ENCODE measurements at regions not wholly inside any gene's neighbourhood (a gene's known extent, or its start where the extent isn't known, plus 50 kb on each side); places are given as distances from the start of the nearest gene placed in this dataset.

DNA sequence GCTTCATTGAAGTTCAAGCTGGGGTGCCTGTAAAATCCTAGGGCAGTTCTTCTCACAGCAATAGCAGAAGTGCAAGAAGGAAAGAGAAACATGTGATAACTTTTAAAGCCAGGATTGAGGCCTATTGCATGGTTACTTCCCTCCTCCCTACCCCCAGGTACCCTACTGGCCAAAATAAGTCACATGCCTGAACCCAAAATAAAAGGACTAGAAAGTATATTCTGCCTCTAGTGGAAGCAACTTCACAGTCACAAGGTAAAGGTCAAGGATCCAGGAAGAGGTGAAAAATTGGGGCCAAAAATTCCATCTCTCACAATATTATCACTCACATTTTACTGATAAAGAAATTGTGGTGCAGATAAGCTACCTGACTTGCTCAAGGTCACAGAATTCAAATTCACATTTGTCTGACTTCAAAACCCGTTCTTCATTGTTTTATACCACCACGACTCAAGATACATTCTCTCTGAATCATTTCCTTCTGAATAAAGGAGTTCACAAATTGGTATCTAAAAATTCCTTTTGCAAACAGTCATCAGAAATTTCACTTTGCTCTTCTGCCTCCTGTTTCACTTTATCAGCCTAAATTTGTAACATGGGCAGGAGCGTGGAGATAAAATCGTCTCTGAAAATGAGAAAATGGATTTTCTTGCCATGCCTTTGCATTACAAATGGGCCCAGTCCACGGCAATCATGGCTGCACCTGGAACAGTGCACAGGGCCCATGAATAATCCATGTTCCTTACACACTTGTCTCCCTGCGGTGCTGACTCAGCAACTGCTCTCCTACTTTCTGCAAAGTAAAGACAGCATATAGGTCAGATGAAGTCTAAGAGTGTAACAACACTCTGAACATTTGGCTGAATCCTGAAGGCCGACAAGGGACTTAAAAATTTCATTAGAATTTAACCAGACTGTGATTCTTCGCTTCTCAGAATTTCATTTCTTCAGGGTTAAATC is 485.3 kb upstream of the NFIA start:
- intact Hi-C loops (cut with DNase I) = no loop called here
- DNase-seq (ENCODE audit: low spot score) = no peak

DNA sequence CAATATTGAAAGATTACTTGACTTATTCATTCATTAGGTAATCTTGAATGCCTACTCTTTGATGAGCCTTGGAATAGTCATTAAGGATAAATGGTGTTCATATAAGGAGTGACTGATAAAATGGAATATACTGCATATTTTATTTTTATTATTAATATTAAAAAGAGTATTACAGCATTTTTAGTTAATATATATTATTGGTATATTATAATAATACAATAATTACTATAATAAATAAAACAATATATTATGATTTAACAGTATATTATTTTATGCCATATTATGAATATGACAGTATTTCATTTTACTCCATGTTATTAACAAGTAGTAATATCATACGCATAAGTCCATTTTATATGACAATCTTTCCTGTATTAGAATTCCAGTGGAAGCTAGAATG is 490.8 kb upstream of the NFIA start:
- intact Hi-C loops (cut with DNase I) = no loop called here
- no peak for DNase-seq (ENCODE audit: low spot score)

DNA sequence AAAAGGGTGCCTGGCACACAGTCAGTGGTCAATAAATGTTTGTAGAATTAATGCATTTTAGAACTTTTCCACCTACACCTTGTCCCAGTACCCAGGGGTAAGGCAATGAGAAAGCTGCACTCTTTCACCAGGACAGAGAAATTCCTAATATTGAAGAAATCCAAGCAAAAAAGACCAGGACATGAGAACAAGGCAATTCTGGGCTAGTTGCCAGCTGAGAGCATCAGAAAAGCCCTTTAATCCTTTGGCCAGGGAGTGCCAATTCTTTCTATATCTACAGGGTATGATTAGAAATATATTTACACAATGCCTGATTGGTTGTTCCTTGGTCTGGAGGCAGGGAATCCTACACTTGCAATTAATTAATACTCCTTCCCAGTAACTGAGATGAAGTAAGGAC is 492.4 kb upstream of the NFIA start:
- intact Hi-C loops (cut with DNase I) = no loop called here
- DNase-seq (ENCODE audit: low spot score) = no peak

DNA sequence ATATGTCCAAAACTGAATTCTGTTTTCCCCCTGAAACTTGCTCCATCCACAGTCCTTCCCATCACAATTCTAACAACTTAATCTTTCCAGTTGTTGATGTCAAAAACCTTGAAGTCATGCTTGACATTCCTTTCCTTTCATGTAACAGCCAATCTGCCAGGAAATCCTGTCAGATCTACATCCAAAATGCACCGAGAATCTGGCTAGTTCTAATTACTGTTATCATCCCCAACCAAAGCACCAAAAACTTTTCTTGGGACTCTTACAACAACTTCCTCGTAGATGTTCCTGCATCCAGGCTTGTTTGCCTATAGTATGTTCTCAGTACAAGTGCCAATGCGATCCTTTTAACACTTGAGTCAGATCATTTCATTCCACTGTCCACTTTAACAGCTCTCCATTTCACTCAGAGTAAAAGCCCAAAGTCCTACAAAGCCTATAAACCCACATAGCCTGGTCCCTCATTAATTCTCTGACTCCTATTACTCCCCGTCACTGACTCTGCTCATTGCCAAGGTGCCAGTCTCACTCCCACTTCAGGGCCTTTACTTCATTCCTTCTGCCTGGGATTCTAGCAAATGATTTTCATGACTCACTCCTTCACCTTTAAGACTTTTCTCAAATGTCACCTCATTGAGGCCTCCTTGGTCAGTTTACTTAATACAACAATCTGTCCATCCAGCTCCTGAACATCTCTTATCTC is 493.2 kb upstream of the NFIA start:
- DNase-seq (ENCODE audit: low spot score) = no peak
- intact Hi-C loops (cut with DNase I) = no loop called here

DNA sequence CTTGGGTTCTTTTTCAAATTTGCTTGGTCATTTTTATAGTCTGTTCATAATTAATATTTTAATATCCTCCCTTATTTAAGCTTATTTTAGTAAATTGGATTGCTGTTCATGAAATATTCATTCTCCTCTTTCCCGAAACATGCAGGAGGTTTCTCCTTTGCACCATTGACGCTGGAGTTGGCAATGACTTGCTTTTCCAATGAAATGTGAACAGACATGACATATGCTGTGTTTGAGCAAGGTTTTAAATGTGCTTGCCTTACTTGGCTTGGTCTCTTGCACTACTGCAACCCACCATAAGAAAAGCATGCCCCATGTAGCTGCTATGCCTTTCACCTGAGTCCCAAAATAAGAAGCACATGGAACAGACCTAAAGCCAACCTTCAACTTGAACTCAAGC is 498.0 kb upstream of the NFIA start:
- DNase-seq (ENCODE audit: low spot score) = no peak
- intact Hi-C loops (cut with DNase I) = no loop called here

DNA sequence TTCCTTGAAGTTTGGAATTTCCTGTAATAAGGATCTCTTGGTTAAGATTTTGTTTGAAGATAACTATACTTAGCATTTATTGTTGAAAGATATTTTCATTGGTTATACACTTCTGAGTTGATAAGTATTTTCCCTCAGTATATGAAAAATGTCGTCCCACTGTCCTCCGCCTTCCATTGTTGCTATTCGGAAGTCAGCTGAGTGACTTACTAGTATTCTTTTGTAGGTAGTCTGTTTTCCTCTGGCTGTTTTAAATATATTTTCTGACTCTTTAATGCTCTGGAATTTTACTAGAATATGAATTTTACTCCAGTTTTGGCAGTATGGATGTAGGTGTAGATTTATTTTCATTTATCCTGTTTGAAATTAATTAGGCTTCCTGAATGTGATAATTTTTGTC is 498.7 kb upstream of the NFIA start:
- no peak for DNase-seq (ENCODE audit: low spot score)
- intact Hi-C loops (cut with DNase I) = no loop called here

DNA sequence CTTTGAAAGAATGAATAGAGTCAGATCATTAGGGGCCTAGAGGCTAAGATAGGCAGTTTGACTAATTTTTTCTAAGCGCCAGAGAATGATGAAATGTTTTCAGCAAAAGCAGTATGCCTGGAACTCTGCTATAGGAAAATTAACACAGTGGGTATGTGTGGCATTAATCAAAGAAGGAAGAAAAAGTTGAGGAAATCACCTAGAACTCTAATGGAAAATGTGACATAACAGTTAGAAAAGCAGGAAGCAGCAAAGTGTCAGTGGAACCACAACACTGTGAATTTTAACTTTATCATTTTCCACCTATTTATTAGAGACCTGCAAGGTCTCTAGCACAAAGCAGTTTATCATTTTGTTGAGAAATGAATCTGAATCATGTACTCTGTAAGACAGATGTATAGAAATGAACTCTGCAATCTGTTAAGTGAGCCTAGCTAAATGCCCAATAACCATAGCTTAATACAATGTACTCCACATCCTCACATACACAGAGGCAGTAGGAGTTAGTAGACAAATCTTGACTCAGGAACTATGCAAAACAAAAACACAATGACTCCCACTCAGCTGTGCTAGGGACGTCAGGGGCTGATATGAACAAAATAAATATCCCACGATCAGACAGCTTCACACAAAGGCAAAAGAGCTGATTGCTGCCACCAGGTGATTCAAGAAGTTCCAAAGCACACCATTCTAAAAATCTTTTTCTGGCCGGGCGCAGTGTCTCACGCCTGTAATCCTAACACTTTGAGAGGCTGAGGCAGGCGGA is 500.7 kb upstream of the NFIA start:
- no peak for DNase-seq (ENCODE audit: low spot score)
- intact Hi-C loops (cut with DNase I) = no loop called here

DNA sequence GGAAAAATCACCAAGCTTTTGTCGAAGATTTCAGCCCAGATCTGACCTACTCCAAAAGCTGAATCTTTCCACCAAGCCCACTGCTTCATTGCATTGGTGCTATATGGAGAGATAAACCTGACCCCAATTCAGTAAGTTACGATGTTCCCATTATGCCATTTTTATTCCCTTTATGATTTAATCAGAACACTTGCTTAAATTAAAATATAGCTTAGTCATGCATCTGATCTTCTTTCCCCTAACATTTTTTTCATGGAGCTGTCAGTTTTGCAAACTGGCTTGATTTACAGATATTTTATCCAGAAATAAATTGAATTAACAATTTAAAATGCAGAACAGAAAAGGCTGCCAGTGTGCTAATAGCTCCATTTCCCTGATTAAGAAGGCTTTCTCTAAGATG is 503.5 kb upstream of the C1orf87 start:
- no peak for DNase-seq (ENCODE audit: low spot score)
- intact Hi-C loops (cut with DNase I) = no loop called here

DNA sequence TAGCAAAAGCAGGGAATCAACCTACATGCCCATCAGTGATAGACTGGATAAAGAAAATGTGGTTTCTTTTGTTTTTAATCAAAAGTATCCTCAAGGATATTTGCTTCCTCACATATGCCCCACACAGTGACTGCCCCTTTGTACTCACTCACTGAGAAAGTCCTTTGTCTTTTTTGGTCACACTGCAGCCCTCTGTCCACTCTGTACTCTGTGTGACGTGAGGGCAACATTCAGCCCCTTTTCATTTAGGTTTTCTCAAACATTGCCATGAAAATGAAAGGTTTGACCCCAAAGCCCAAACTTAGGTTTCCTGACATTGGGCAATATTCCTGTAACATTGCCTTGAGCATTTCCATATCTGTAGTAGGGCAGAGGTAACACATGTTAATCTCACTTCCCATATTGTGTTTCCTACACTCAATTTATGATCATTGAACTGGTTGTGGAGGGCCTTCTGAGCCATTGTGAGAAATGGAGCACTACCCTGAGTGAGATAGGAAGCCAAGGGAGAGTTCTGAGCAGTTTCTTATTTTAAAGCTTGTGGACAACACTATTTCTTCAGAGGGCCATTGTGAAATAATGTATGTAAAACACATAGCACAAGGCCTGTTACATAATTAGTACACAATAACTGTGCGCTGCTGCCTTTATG is 501.9 kb upstream of the C1orf87 start:
- DNase-seq (ENCODE audit: low spot score) = no peak
- intact Hi-C loops (cut with DNase I) = no loop called here

DNA sequence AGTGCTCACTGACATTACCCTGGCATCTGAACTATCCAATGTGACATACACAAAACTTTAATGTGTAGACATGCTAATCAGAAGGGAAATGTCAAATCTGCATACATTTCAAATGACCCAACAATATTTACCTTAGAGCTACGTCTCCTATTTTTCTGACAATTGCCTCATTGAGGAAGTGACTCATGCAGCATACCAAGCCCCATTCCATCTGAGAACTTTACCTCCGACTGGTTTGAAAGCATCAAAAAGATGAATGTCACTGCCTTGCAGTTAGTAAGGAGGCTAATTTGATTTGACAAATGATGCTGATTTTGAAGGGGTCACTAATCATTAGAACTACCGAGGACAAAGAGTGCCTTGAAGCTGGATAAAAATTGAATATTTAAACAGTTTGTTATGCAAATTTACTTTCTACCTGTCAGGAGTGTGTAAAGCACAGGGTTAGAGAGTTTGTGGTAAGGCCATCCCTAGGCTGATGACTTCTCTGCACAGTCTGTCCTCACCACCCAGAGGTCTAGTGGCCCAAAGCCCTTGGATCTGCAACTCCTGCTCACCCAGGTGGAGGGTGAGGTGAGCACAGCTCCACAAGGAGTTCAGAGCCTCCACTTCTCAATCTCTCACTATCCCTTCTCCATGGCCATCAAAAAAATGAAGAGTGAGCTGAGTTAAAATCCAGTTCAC is 500.3 kb upstream of the C1orf87 start:
- intact Hi-C loops (cut with DNase I) = no loop called here
- DNase-seq (ENCODE audit: low spot score) = no peak

DNA sequence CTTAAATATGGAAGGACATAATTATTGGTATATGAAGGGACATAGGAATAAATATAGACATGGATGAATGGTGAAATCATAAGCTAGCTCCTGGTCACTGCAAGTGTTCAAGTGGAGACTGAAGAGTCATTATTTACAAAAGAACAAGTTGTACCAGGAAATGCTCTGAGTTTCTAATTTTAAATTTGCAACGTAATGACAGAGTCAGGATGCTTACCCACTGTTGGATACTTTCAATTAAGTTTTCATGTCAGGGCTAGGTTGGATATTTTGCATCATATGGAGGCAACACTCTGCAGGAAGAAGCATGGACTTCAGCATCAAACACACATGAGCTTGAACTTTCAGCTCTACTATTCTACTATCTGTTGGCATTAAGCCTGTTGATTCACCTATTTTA is 499.6 kb upstream of the C1orf87 start:
- intact Hi-C loops (cut with DNase I) = no loop called here
- DNase-seq (ENCODE audit: low spot score) = no peak

DNA sequence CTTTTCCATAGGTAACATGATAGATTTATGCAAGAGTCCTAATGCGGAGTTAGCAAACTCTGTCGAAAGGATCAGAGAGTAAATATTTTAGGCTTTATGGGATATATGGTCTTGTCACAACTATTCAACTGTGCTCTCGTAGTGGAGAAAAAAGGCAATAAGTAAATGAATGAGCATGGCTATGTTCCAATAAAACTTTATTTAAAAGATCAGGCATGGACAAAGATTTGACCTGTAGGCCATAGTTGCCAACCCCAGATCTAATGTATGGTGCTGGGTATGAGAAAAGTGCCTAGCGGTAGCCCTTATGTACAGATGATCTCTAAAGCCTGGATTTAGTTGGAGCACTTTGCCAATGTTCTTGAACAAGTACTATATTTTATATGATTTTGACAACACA is 498.8 kb upstream of the C1orf87 start:
- intact Hi-C loops (cut with DNase I) = no loop called here

DNA sequence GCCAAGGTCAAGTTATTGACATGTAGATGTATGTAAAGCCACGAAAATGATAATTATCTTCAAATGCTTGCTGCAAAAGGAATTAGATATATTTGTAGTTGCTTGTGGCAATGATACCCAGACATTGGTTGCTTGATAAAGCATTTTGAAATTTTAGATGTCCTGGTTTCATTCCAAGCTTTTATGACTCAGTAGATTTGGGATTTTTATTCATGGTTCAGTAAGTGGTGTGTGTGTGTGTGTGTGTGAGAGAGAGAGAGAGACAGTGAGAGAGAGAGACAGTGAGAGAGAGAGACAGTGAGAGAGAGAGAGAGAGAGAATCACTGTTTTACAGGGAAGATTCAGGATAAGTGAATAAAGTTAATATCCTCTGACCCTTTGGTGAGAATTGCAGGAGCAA is 498.2 kb upstream of the C1orf87 start:
- intact Hi-C loops (cut with DNase I) = no loop called here

More for the DNA sequence above, 498.8 kb upstream of the C1orf87 start:
- no peak for DNase-seq (ENCODE audit: low spot score)

DNA sequence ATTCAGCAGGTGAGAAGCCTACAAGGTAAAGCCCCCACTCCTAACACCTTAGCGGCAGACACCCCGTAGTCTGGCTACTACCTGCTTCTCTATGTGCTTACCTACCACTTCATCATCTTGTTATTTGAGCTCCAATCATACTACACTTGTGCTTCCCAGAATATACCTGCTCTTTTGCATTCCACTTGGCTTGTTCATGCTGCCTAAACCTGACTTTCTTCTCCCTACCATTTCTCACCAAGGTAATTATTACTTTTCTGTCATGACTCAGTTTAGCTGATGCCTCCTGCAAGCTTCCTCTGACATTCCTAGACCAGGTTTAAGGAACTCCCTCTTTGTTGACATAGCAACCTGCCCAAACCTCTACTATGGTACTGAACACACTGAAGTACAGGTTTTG is 495.6 kb upstream of the C1orf87 start:
- intact Hi-C loops (cut with DNase I) = no loop called here
- no peak for DNase-seq (ENCODE audit: low spot score)

More for the DNA sequence above, 498.2 kb upstream of the C1orf87 start:
- DNase-seq (ENCODE audit: low spot score) = no peak

DNA sequence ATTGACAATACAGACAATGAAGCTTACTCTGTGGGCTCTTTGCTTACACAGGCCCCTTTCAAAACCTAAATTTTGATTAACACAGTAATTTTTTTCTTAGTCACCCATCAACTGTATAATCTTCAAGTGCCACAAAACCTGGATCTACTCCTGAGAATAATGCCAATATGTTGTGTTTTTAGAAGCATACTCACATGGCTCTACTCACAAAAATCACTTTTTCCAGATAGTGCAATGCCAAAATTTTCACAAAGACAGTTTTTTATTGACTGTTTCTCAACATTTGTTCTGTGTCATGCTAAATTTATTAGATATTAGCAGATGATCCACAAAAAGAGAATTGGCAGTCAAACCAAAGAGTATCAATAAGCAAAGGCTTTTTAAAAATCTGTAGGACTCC is 493.7 kb upstream of the C1orf87 start:
- intact Hi-C loops (cut with DNase I) = no loop called here
- no peak for DNase-seq (ENCODE audit: low spot score)

DNA sequence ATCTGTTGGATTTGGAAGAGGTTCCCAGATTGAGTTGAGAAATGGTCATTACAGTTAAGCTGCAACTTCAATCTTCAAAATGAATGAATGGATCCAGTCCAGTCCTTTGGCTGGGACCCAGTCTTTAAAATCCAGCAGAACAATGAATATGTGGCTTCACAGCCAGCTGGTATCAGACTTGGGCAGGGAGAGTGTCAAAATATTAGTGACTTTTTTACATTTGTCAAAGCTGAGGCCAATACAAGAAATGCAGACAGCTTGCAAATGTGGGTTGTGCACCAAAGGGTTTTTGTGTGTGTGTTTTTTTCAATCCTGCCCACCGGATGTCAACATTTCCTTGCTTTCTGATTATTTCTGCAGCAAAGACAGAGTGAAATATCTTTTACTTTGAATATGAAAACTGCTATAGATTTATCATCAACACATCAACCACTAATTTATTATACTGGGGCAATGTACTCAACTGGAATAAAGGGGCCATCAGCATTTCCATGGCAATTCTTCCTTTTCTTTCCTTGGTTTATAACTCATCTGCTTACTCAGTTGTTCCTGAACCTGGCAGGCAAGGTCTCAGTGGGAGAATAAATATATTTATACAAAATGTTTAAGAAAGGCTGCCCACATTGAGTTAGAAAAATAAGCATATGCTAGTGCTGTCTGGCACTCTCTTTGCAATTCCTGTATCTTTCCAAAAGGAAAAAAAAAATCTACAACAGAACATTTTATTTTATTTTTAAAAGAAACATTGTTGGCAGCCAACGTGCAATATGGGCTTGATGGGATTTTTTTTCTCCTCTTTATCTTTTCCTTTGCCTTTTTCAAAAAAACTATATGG is 491.6 kb upstream of the C1orf87 start:
- no peak for DNase-seq (ENCODE audit: low spot score)
- intact Hi-C loops (cut with DNase I) = no loop called here

DNA sequence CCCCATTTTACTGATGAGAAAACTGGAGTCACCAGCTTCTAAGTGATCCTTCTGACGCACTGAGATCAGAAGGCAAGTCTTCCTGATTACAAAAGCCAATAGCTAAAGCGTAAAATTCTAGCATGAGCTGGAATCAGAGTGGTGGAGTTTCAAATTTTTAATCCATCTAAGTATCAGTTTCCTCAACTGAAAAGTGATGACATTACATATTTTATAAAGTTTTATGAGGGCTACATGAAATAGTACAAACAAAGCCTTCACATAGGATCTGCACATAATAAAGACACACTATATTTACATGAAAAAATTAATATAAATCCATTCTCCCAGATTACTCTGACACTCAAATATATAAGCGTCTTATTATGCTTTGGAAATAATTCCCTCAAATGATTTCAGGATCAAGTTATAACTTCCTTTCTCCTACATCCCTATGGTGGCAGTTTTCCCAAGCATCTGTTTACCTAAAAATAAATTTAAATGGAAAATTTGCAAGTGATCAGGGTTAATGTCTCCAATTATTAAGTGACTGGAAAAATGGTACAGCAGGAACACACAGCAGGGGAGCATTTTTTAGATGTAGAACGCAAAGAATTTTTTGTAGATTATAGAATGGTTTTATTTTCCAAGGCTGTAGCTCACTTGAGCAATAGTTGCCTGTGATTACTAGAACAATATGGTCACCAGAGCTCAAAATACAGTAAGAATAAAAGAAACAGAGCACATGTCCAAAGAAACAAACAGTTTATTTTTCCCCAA is 490.4 kb upstream of the C1orf87 start:
- intact Hi-C loops (cut with DNase I) = no loop called here
- DNase-seq (ENCODE audit: low spot score) = no peak
